ENCODE measurements at regions not wholly inside any gene's neighbourhood (a gene's known extent, or its start where the extent isn't known, plus 50 kb on each side); places are given as distances from the start of the nearest gene placed in this dataset.
"Not testable (repeated sequence)": the region's sequence is repeated elsewhere in the genome, so short reads cannot be mapped to it uniquely, and the experiment has no call there.

DNA sequence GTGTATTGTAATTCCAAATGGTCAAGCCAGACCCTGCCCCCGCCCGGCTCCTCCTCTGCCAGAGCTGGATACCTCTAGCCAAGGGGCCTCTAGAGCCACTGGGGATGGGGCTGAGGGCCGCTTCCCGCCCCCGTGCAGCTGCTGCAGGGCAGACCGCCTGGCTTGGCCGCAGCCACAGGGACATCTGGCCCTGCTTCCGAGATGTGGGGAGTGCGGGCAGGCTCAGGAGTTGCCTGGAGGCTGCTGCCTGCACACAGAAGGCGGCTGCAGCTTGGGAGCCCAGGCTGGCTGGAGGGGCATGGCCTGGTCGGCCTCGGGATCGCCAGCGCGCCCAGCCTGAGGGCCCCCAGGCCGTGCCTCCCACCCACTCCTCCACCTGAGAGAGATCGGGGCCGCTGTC, 79.9 kb upstream of the ZNG1F start:
- DNase-seq; H3K4me3 Mint-ChIP-seq; POLR2A ChIA-PET; H3K27me3 Mint-ChIP-seq (ENCODE audit: low read depth); H3K9me3 Mint-ChIP-seq (ENCODE audit: insufficient read depth); H3K4me1 Mint-ChIP-seq (ENCODE audit: low read depth); CTCF ChIA-PET; H3K27ac Mint-ChIP-seq; H3K36me3 Mint-ChIP-seq (ENCODE audit: low read depth); ATAC-seq: not testable (repeated sequence)

DNA sequence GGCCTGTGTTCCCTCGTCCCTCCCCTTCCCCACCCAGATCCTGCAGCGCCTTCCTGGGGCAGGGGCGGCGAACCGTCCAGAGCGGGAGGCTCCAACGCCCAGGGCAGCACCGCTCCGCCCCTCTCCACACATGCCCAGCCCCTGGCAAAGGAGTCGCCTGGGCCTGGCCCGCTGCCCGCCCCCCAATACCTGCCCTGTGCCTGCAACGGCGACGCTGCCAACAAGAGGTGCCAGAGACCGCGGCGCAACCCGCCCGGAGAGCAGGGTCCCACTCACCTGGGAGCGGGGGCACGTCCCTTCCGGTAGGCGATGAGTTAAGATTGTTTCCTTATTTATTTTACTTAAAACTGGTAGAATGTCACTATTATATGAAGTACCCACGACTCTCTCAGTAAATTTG, 77.5 kb upstream of the ZNG1F start:
- ATAC-seq; CTCF ChIA-PET; H3K36me3 Mint-ChIP-seq (ENCODE audit: low read depth); DNase-seq; H3K4me1 Mint-ChIP-seq (ENCODE audit: low read depth); POLR2A ChIA-PET; H3K27me3 Mint-ChIP-seq (ENCODE audit: low read depth); H3K27ac Mint-ChIP-seq; H3K4me3 Mint-ChIP-seq; H3K9me3 Mint-ChIP-seq (ENCODE audit: insufficient read depth): not testable (repeated sequence)

DNA sequence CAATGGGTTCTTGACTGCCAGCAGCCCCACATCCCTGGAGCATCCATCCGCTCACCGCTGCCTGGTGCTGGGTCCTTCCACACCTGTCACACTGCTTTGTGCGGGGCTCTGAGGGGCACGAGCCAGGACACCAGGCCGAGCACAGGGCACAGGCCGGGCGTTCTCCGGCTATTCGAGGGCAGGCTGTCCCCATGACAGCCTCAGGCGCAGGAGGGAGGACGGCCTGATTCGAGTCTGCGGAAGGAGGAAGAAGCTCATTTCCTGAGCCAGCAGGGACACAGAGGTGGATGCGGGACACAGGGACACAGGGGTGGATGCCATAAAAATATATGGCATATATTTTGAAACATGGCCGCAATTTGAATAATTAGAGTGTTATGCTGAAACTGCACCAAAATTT, 76.9 kb upstream of the ZNG1F start:
- H3K9me3 Mint-ChIP-seq (ENCODE audit: insufficient read depth); H3K36me3 Mint-ChIP-seq (ENCODE audit: low read depth); DNase-seq; H3K27me3 Mint-ChIP-seq (ENCODE audit: low read depth); H3K27ac Mint-ChIP-seq; POLR2A ChIA-PET; H3K4me3 Mint-ChIP-seq; ATAC-seq; CTCF ChIA-PET; H3K4me1 Mint-ChIP-seq (ENCODE audit: low read depth): not testable (repeated sequence)

DNA sequence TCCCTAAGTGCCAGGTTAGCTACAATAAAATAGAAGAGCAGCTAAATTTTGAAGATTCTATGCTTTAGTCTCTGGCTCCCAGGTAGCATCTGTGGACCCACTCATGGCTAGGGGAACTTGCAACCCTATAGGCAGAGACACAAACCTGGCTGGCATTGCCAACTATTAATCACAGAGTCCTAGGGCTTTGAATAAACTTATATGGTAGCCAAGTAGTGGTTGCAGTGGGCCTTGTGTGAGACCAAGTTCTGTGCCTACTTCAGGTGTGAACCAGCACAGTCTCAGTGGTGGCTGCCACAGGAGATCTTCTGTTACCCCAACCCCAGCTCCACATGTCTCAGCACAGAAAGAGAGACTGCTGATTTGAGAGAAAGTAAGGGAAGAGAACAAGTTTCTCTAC, 62.9 kb upstream of the ZNG1F start:
- ATAC-seq; H3K27ac Mint-ChIP-seq; POLR2A ChIA-PET; H3K27me3 Mint-ChIP-seq (ENCODE audit: low read depth); H3K4me1 Mint-ChIP-seq (ENCODE audit: low read depth); DNase-seq; H3K36me3 Mint-ChIP-seq (ENCODE audit: low read depth); H3K4me3 Mint-ChIP-seq; CTCF ChIA-PET: not testable (repeated sequence)
- H3K9me3 Mint-ChIP-seq (ENCODE audit: insufficient read depth): peaks cover 19% of the 10 kb centered on the region

DNA sequence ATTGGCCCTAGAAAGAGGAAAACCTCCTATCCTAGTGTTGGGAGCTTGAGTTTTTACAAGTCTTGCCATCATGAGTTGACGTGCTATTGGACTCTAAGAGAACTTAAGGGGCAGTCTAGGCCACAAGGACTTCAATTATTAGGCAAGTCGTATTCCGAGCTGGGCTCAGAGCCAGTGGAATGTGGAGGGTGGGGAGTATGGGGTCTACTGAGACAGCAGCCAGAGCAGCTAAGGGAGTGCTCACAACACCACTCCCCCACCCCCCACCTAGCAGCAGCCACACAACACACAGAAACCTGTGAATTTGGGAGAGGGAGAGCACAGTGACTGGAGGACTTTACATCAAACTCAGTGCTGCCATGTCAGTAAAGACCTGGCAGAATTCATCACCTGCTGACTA, 62.0 kb upstream of the ZNG1F start:
- POLR2A ChIA-PET; H3K27ac Mint-ChIP-seq; ATAC-seq; H3K27me3 Mint-ChIP-seq (ENCODE audit: low read depth); DNase-seq; H3K4me3 Mint-ChIP-seq; CTCF ChIA-PET; H3K4me1 Mint-ChIP-seq (ENCODE audit: low read depth); H3K36me3 Mint-ChIP-seq (ENCODE audit: low read depth): not testable (repeated sequence)
- H3K9me3 Mint-ChIP-seq (ENCODE audit: insufficient read depth): peaks cover 23% of the 10 kb centered on the region

DNA sequence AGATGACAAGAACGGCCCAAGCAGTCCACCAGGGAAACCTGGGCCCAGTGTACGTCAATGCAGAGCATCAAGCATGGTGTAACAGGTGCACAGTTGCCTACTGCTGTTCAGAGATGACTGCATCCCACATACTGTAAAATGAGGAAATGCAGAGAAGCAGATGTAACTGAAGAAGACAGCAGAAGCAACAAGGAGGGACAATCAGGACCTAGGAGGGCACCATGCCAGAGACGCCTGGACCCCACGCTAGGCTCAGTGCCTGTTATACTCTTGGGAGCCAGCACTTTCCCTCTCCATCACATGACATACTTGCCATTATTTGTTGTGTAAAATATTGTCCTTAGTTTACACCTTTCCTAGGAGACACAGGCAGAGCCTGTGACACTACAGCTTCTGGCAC, 57.6 kb upstream of the ZNG1F start:
- H3K36me3 Mint-ChIP-seq (ENCODE audit: low read depth); DNase-seq; POLR2A ChIA-PET; CTCF ChIA-PET; ATAC-seq; H3K4me1 Mint-ChIP-seq (ENCODE audit: low read depth); H3K27me3 Mint-ChIP-seq (ENCODE audit: low read depth); H3K4me3 Mint-ChIP-seq; H3K27ac Mint-ChIP-seq: not testable (repeated sequence)
- peaks cover 30% of the 10 kb centered on the region for H3K9me3 Mint-ChIP-seq (ENCODE audit: insufficient read depth)

Measured in activated CD8-positive, alpha-beta T cell treated with anti-CD3 and anti-CD28 coated beads, Interleukin-2, amount 10 ng/mL, durations not matched to agents 7 days and 5 days (primary cell).